WTC11 (cell line): ENCODE measurements at regions not wholly inside any gene's neighbourhood (a gene's known extent, or its start where the extent isn't known, plus 50 kb on each side); places are given as distances from the start of the nearest gene placed in this dataset.

Source experiments
- ATAC-seq: fragments of 200-7000 bp; cut with Tn5 transposase; 2 replicates; pipeline ENCODE4 v1.10.0; 2021; ENCODE audit warnings: mild to moderate bottlenecking, moderate library complexity
- CTCF ChIA-PET: fragments of 300-600 bp; sonication (Branson Sonifier 250); formaldehyde crosslinking; loops from one replicate; lab custom pipeline; 2021; ENCODE audit warnings: antibody characterized with exemption; lab: Charles Lee
- POLR2A ChIA-PET: fragments of 350-600 bp; sonication (Branson Sonifier 250); formaldehyde crosslinking; loops from one replicate; lab custom pipeline; 2021; ENCODE audit warnings: antibody characterized with exemption; lab: Charles Lee
- DNase-seq: peaks from one replicate; pipeline ENCODE4 v3.0.0; 2021; ENCODE audit warnings: low spot score
- H3K27ac Mint-ChIP-seq: 2 replicates; pipeline ENCODE4 v1.8.0; 2021; ENCODE audit warnings: mixed read lengths
- H3K27me3 Mint-ChIP-seq: 2 replicates; pipeline ENCODE4 v1.8.0; 2021; ENCODE audit warnings: low read depth, mild to moderate bottlenecking, moderate library complexity, mixed read lengths
- H3K36me3 Mint-ChIP-seq: 2 replicates; pipeline ENCODE4 v1.8.0; 2021; ENCODE audit warnings: mixed read lengths
- H3K4me1 Mint-ChIP-seq: 2 replicates; pipeline ENCODE4 v1.8.0; 2022; ENCODE audit warnings: mixed read lengths
- H3K4me3 Mint-ChIP-seq: 2 replicates; pipeline ENCODE4 v1.8.0; 2021; ENCODE audit warnings: mild to moderate bottlenecking, moderate library complexity, mixed read lengths
- H3K9me3 Mint-ChIP-seq: 2 replicates; pipeline ENCODE4 v1.8.0; 2021; ENCODE audit warnings: mixed read lengths
- AFF4 ChIP-seq: sonication (generic); formaldehyde crosslinking; IDR thresholded peaks from 2 replicates; pipeline ENCODE4 v1.8.1; 2023; ENCODE audit warnings: mild to moderate bottlenecking, missing genetic modification reagents, borderline replicate concordance
- CDX4 ChIP-seq: fragments of 250-450 bp; sonication (Bioruptor Pico); IDR thresholded peaks from 2 replicates; pipeline ENCODE4 v1.9.0; 2021; ENCODE audit warnings: moderate library complexity, mild to moderate bottlenecking, inconsistent platforms, borderline replicate concordance
- CTCF ChIP-seq: fragments of 200-600 bp; IDR thresholded peaks from 2 replicates; pipeline ENCODE4 v1.8.0; 2022; ENCODE audit warnings: antibody characterized with exemption
- FOXK1 ChIP-seq: sonication (generic); formaldehyde crosslinking; IDR thresholded peaks from 2 replicates; pipeline ENCODE4 v1.8.0; 2022; ENCODE audit warnings: mild to moderate bottlenecking, moderate library complexity, missing genetic modification reagents
- GRHL2 ChIP-seq: fragments of 250-450 bp; sonication (Bioruptor Pico); IDR thresholded peaks from 2 replicates; pipeline ENCODE4 v1.8.0; 2022; ENCODE audit warnings: mild to moderate bottlenecking, moderate library complexity; ENCODE audit not compliant: insufficient replicate concordance, severe bottlenecking
- JUN ChIP-seq: sonication (generic); formaldehyde crosslinking; IDR thresholded peaks from 2 replicates; pipeline ENCODE4 v1.8.0; 2023; ENCODE audit warnings: mild to moderate bottlenecking, missing genetic modification reagents
- MLX ChIP-seq: sonication (generic); formaldehyde crosslinking; IDR thresholded peaks from 2 replicates; pipeline ENCODE4 v1.8.1; 2023; ENCODE audit warnings: mild to moderate bottlenecking, missing genetic modification reagents, moderate library complexity
- STAT6 ChIP-seq: sonication (generic); formaldehyde crosslinking; conservative IDR thresholded peaks from 2 replicates; pipeline ENCODE4 v1.8.1; 2023; ENCODE audit warnings: mild to moderate bottlenecking, low read depth, missing genetic modification reagents, moderate library complexity
- ZNF121 ChIP-seq: sonication (generic); formaldehyde crosslinking; IDR thresholded peaks from 2 replicates; pipeline ENCODE4 v1.8.0; 2023; ENCODE audit warnings: missing genetic modification reagents
- ZNF317 ChIP-seq: sonication (generic); formaldehyde crosslinking; IDR thresholded peaks from 2 replicates; pipeline ENCODE4 v1.8.1; 2023; ENCODE audit warnings: low read depth, mild to moderate bottlenecking, moderate library complexity, missing genetic modification reagents, borderline replicate concordance
- ZNF416 ChIP-seq: fragments of 250-450 bp; sonication (Bioruptor Pico); IDR thresholded peaks from 2 replicates; pipeline ENCODE4 v1.9.0; 2021; ENCODE audit warnings: mild to moderate bottlenecking, inconsistent platforms
- ZSCAN18 ChIP-seq: fragments of 250-450 bp; sonication (Bioruptor Pico); IDR thresholded peaks from 2 replicates; pipeline ENCODE4 v2.1.2; 2022; ENCODE audit warnings: mild to moderate bottlenecking, moderate library complexity

GRCh38 chr7:16035392-16035791 lies 348.9 kb upstream of the MEOX2 start:
- Mint-ChIP-seq H3K27ac (no peak overlapping the region), H3K36me3 (peaks cover 4% of the 10 kb centered on the region; the same call in 1 of the 2 replicates), H3K4me1 (peaks cover 11% of the 10 kb centered on the region), H3K4me3 (no peak overlapping the region)
- ATAC-seq = no peak
- TF ChIP-seq ZSCAN18 (no peak), CDX4 (no peak), FOXK1 (CRISPR knock-in tag) (no peak), ZNF317 (CRISPR knock-in tag) (no peak), STAT6 (CRISPR knock-in tag) (no peak)
- TF ChIP-seq, all 79 proteins: peak for 0
- Mint-ChIP-seq H3K9me3 (peaks cover 5% of the 10 kb centered on the region), H3K27me3 (no peaks in the 10 kb centered on the region)
- POLR2A ChIA-PET = no interaction called here
- CTCF ChIA-PET = no interaction called here
- DNase-seq = no peak

- Mint-ChIP-seq H3K27me3 (no peaks in the 10 kb centered on the region), H3K27ac (no peak overlapping the region), H3K36me3 (peaks cover 4% of the 10 kb centered on the region; the same call in 1 of the 2 replicates), H3K4me1 (peaks cover 11% of the 10 kb centered on the region), H3K4me3 (no peak overlapping the region), H3K9me3 (peaks cover 5% of the 10 kb centered on the region)
- no peak for ATAC-seq
- DNase-seq = no peak
- CTCF ChIA-PET = no interaction called here
- TF ChIP-seq ZNF416 (no peak), JUN (CRISPR knock-in tag) (no peak), ZNF121 (CRISPR knock-in tag) (no peak)
- POLR2A ChIA-PET = no interaction called here
Observed at GRCh38 chr7:16034866-16035265, 348.4 kb upstream of the MEOX2 start.

- ChIA-PET CTCF (no interaction called here), POLR2A (no interaction called here)
- H3K27ac Mint-ChIP-seq = no peak overlapping the region; the same call in 1 of the 2 replicates
- H3K9me3 Mint-ChIP-seq = peaks cover 5% of the 10 kb centered on the region
- no peak overlapping the region for H3K4me3 Mint-ChIP-seq
- DNase-seq (no peak), ATAC-seq (no peak)
- H3K36me3 Mint-ChIP-seq = peaks cover 4% of the 10 kb centered on the region; the same call in 1 of the 2 replicates
- H3K27me3 Mint-ChIP-seq = no peaks in the 10 kb centered on the region
- TF ChIP-seq MLX (no peak), AFF4 (no peak), GRHL2 (CRISPR knock-in tag) (no peak), CTCF (no peak)
- peaks cover 11% of the 10 kb centered on the region for H3K4me1 Mint-ChIP-seq
Observed at GRCh38 chr7:16034353-16034752, 347.9 kb upstream of the MEOX2 start.
